Breast epithelium (tissue), 4 donors: ENCODE measurements at regions not wholly inside any gene's neighbourhood (a gene's known extent, or its start where the extent isn't known, plus 50 kb on each side); places are given as distances from the start of the nearest gene placed in this dataset.
"Not testable (repeated sequence)": the region's sequence is repeated elsewhere in the genome, so short reads cannot be mapped to it uniquely, and the experiment has no call there.

ENCODE experiments used
- DNase-seq, 2 donors: peaks; one replicate each; pipeline ENCODE4 v3.0.0-alpha.2; 2019; ENCODE audit warnings: low spot score in 2 of 2
- H3K27ac ChIP-seq, 2 donors: fragments of 200-600 bp; sonication (generic) in 1 of 2; one replicate each; pipeline ENCODE4 v1.5.1; 2016 to 2019; ENCODE audit warnings: mild to moderate bottlenecking in 1 of 2
- H3K27me3 ChIP-seq, 2 donors: fragments of 200-600 bp; sonication (generic) in 1 of 2; one replicate each; pipeline versions ENCODE4 v1.5.1 to v1.6.0; 2017 to 2019; ENCODE audit warnings: control low read depth in 1 of 2, mild to moderate bottlenecking in 1 of 2
- H3K36me3 ChIP-seq: fragments of 200-600 bp; one replicate; pipeline ENCODE4 v1.5.1; 2019
- H3K4me1 ChIP-seq, 2 donors: fragments of 200-600 bp; sonication (generic); one replicate each; pipeline ENCODE4 v1.5.1; 2016 to 2019; ENCODE audit warnings: control low read depth in 1 of 2
- H3K4me3 ChIP-seq, 3 donors: fragments of 200-600 bp; sonication (generic); 1 replicate in 2 of 3; 2 replicates in 1 of 3; pipeline ENCODE4 v1.5.1; 2016 to 2019; ENCODE audit warnings: mild to moderate bottlenecking in 3 of 3, moderate library complexity in 2 of 3
- H3K9me3 ChIP-seq, 2 donors: fragments of 200-600 bp; sonication (generic) in 1 of 2; one replicate each; pipeline ENCODE4 v1.5.1; 2016 to 2019; ENCODE audit warnings: control low read depth in 1 of 2
- CTCF ChIP-seq, 3 donors: fragments of 450-650 bp; IDR thresholded peaks; one replicate each; pipeline ENCODE4 v1.5.1; 2016 to 2017; ENCODE audit warnings: antibody characterized with exemption in 3 of 3, mild to moderate bottlenecking in 3 of 3, moderate library complexity in 3 of 3
- POLR2A ChIP-seq: fragments of 450-650 bp; IDR thresholded peaks from one replicate; pipeline ENCODE4 v1.6.1; 2016; ENCODE audit warnings: antibody characterized with exemption, mild to moderate bottlenecking, moderate library complexity
- POLR2AphosphoS5 ChIP-seq, 3 donors: sonication (generic); formaldehyde crosslinking; IDR thresholded peaks; one replicate each; pipeline ENCODE4 v1.6.1; 2017; ENCODE audit warnings: antibody characterized with exemption in 3 of 3
- intact Hi-C: fragments of 100-400 bp; cut with DNase I; formaldehyde crosslinking; loops from one replicate; pipeline ENCODE4 v1.15.1; 2023; ENCODE audit warnings: low total_unique reads

DNA sequence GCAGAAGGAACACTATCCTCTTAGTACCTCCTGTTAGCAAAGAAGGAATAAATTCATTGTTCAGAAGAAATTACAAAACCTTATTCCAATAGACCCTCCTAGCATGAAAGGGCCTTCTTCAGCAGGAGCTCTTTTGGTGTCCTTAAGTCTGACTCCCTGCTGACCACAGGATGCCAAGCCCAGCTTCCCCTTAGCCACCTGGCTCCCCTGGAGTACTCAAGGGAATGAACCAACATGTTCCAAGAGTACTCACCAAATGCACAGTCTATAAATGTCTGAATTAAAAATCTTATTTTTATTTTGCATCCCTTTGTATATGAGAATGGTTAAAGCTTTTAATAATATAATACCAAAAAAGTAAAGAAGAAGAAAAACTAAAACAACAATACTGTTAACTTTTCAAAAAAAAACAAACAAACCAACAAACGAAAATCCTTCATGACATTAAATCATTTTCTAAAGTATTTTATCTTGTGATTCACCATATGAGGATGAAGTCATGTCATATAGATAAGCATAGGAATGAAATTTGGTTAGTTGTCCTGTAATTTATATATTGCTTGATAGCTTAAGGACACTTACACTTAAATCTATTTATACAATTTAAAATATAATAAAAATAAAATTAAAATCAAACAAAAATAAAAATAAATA is 1355.1 kb downstream of the HACE1 start:
- intact Hi-C loops: no loop called here
- H3K36me3 ChIP-seq: no peaks in the 10 kb centered on the region
- no peaks in the 10 kb centered on the region for H3K9me3 ChIP-seq
- no peak overlapping the region for H3K4me3 ChIP-seq
- H3K27me3 ChIP-seq: no peaks in the 10 kb centered on the region
- H3K27ac ChIP-seq: no peak overlapping the region
- no peak for DNase-seq
- H3K4me1 ChIP-seq: no peaks in the 10 kb centered on the region
- no peak for TF ChIP-seq CTCF (IDR thresholded peaks at IDR 0.05)
- no peak for TF ChIP-seq POLR2A
- TF ChIP-seq POLR2AphosphoS5 (IDR thresholded peaks at IDR 0.05): no peak

GRCh38 chr6:103496588-103496987 is 1363.1 kb downstream of the HACE1 start:
- H3K9me3 ChIP-seq, DNase-seq, H3K4me3 ChIP-seq, intact Hi-C loops, H3K27ac ChIP-seq, H3K36me3 ChIP-seq, H3K27me3 ChIP-seq, H3K4me1 ChIP-seq: not testable (repeated sequence)

DNA sequence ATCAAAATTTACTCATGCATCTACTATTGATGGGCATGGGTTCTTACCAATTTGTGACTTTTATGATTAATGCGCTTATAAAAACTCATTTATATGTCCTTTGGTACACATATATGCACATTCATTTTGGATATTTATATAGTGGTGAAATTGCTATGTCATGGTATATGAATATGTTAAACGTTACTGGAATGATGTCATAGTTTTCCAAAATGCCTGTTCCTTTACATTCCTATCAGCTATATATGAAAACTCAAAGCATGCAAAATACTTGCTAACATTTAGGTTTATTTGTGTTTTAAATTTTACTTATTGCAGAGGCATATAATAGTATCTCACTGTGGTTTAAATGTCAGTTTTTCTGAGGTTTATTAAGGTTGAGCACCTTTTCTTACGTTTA is 1403.1 kb downstream of the HACE1 start:
- no peaks in the 10 kb centered on the region for H3K36me3 ChIP-seq
- no peak for TF ChIP-seq POLR2A
- intact Hi-C loops: no loop called here
- no peak overlapping the region for H3K4me3 ChIP-seq
- no peaks in the 10 kb centered on the region for H3K4me1 ChIP-seq
- DNase-seq: no peak
- no peak overlapping the region for H3K27ac ChIP-seq
- H3K27me3 ChIP-seq: no peaks in the 10 kb centered on the region
- peaks cover 0 to 3% of the 10 kb centered on the region in 2 donors for H3K9me3 ChIP-seq

DNA sequence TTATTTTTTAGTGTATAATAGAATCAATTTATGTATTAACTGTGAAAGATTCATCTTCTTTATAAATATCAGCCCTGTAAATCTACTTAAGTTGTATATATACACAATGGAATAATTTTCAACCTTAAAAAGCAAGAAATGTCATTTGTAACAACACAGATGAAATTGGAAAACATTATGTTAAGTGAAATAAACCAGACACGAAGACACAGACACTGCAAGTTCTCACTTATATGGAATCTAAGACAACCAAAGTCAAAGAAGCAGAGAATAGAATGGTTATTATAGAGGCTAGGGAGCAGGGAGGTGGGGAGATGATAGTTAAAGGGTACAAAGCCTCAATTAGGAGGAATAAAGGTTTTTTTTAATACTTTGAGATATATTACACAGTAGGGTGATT is 1404.4 kb downstream of the HACE1 start:
- no peak overlapping the region for H3K27ac ChIP-seq
- no peaks in the 10 kb centered on the region for H3K4me1 ChIP-seq
- no peak overlapping the region for H3K4me3 ChIP-seq
- no peaks in the 10 kb centered on the region for H3K27me3 ChIP-seq
- DNase-seq: no peak
- no peaks in the 10 kb centered on the region for H3K36me3 ChIP-seq
- peaks cover 0 to 3% of the 10 kb centered on the region in 2 donors for H3K9me3 ChIP-seq
- intact Hi-C loops: no loop called here
- no peak for TF ChIP-seq CTCF (IDR thresholded peaks at IDR 0.05)
- no peak for TF ChIP-seq POLR2AphosphoS5 (IDR thresholded peaks at IDR 0.05)
- no peak for TF ChIP-seq POLR2A

DNA sequence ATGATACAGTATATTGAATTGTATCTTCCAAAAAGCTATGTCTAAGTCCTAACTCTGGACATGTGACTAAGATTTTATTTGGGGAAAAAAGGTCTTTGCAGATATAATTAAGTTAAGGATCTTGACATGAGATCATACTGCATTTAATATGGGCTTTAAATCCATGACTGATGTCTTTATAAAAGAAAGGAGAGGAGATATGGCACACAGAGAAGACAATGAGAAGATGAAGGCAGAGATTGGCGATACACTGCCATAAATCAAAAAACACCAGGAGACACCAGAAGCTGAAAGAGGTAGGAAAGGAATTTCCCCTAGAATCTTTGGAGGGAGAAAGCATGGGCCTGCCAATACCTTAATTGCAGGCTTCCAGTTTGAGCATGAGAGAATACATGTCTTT is 1450.2 kb downstream of the HACE1 start:
- intact Hi-C loops: no loop called here
- Histone ChIP-seq H3K36me3 (no peaks in the 10 kb centered on the region), H3K27ac (no peak overlapping the region), H3K4me3 (no peak overlapping the region), H3K9me3 (no peaks in the 10 kb centered on the region), H3K4me1 (no peaks in the 10 kb centered on the region), H3K27me3 (no peaks in the 10 kb centered on the region)
- no peak for TF ChIP-seq POLR2AphosphoS5 (IDR thresholded peaks at IDR 0.05)
- TF ChIP-seq CTCF (IDR thresholded peaks at IDR 0.05): no peak
- TF ChIP-seq POLR2A: no peak
- DNase-seq: no peak

- no peak for DNase-seq
- Histone ChIP-seq H3K4me3 (no peak overlapping the region), H3K4me1 (no peaks in the 10 kb centered on the region), H3K27me3 (no peaks in the 10 kb centered on the region), H3K9me3 (peaks cover 0 to 5% of the 10 kb centered on the region in 2 donors), H3K36me3 (no peaks in the 10 kb centered on the region), H3K27ac (no peak overlapping the region)
- TF ChIP-seq POLR2A (no peak), POLR2AphosphoS5 (IDR thresholded peaks at IDR 0.05) (no peak), CTCF (IDR thresholded peaks at IDR 0.05) (no peak)
- intact Hi-C loops: no loop called here
Observed at GRCh38 chr6:103405321-103405720, 1454.4 kb downstream of the HACE1 start.
